GM10266 (cell line): ENCODE measurements at regions not wholly inside any gene's neighbourhood (a gene's known extent, or its start where the extent isn't known, plus 50 kb on each side); places are given as distances from the start of the nearest gene placed in this dataset.

Source experiments
- DNase-seq: peaks from one replicate; pipeline ENCODE4 v3.0.0; 2012; ENCODE audit errors: extremely low spot score
- CTCF ChIP-seq: IDR thresholded peaks from 2 replicates; pipeline ENCODE4 v1.5.1; 2012; ENCODE audit warnings: mild to moderate bottlenecking, low read depth; ENCODE audit not compliant: control insufficient read depth, insufficient read depth; ENCODE audit errors: missing control alignments

GRCh38 chr17:33862772-33863602, 392.1 kb upstream of the CCL2 start:
- TF ChIP-seq CTCF: no peak
- DNase-seq: no peak

- DNase-seq: no peak
- TF ChIP-seq CTCF: no peak
Observed at GRCh38 chr17:33864758-33865229, 390.3 kb upstream of the CCL2 start.

- DNase-seq: no peak
- no peak for TF ChIP-seq CTCF
Observed at GRCh38 chr17:33868899-33869298, 386.2 kb upstream of the CCL2 start.

- TF ChIP-seq CTCF: no peak
- DNase-seq: no peak
Observed at GRCh38 chr17:33870936-33871335, 384.1 kb upstream of the CCL2 start.

- TF ChIP-seq CTCF: no peak
- no peak for DNase-seq
Observed at GRCh38 chr17:33871720-33872540, 383.2 kb upstream of the CCL2 start.

GRCh38 chr17:33873201-33873617, 381.9 kb upstream of the CCL2 start:
- DNase-seq: no peak
- TF ChIP-seq CTCF: no peak

GRCh38 chr17:33874617-33875060, 380.4 kb upstream of the CCL2 start:
- no peak for DNase-seq
- no peak for TF ChIP-seq CTCF
